ENCODE measurements at regions not wholly inside any gene's neighbourhood (a gene's known extent, or its start where the extent isn't known, plus 50 kb on each side); places are given as distances from the start of the nearest gene placed in this dataset.
"Not testable (repeated sequence)": the region's sequence is repeated elsewhere in the genome, so short reads cannot be mapped to it uniquely, and the experiment has no call there.

GRCh38 chr5:14054965-14055963, 87.9 kb upstream of the TRIO start:
- DNase-seq (ENCODE audit: low read depth in 4 of 4, low spot score in 1 of 4): no peak

GRCh38 chr5:14054111-14054854, 88.9 kb upstream of the TRIO start:
- no peak for DNase-seq (ENCODE audit: low read depth in 4 of 4, low spot score in 1 of 4)

GRCh38 chr5:14050821-14051220, 92.3 kb upstream of the TRIO start:
- no peak for DNase-seq (ENCODE audit: low read depth in 4 of 4, low spot score in 1 of 4)

- DNase-seq (ENCODE audit: low read depth in 4 of 4, low spot score in 1 of 4): no peak
Observed at GRCh38 chr5:14048434-14048833, 94.7 kb upstream of the TRIO start.

- DNase-seq (ENCODE audit: low read depth in 4 of 4, low spot score in 1 of 4): no peak
Observed at GRCh38 chr5:14041528-14042192, 97.2 kb upstream of the DNAH5 start.

- no peak for DNase-seq (ENCODE audit: low read depth in 4 of 4, low spot score in 1 of 4)
Observed at GRCh38 chr5:14040542-14040941, 96.1 kb upstream of the DNAH5 start.

GRCh38 chr5:14039576-14039975, 95.1 kb upstream of the DNAH5 start:
- DNase-seq (ENCODE audit: low read depth in 4 of 4, low spot score in 1 of 4): no peak

- no peak for DNase-seq (ENCODE audit: low read depth in 4 of 4, low spot score in 1 of 4)
Observed at GRCh38 chr5:14039063-14039462, 94.6 kb upstream of the DNAH5 start.

- no peak for DNase-seq (ENCODE audit: low read depth in 4 of 4, low spot score in 1 of 4)
Observed at GRCh38 chr5:14038341-14038959, 94.0 kb upstream of the DNAH5 start.

- no peak for DNase-seq (ENCODE audit: low read depth in 4 of 4, low spot score in 1 of 4)
Observed at GRCh38 chr5:14036947-14037346, 92.5 kb upstream of the DNAH5 start.

GRCh38 chr5:14036514-14036913, 92.0 kb upstream of the DNAH5 start:
- no peak for DNase-seq (ENCODE audit: low read depth in 4 of 4, low spot score in 1 of 4)

- DNase-seq (ENCODE audit: low read depth in 4 of 4, low spot score in 1 of 4): no peak
Observed at GRCh38 chr5:14035859-14036503, 91.5 kb upstream of the DNAH5 start.

GRCh38 chr5:14034963-14035362, 90.5 kb upstream of the DNAH5 start:
- DNase-seq (ENCODE audit: low read depth in 4 of 4, low spot score in 1 of 4): no peak

GRCh38 chr5:14032918-14033317, 88.4 kb upstream of the DNAH5 start:
- DNase-seq (ENCODE audit: low read depth in 4 of 4, low spot score in 1 of 4): no peak

GRCh38 chr5:14028938-14029584, 84.6 kb upstream of the DNAH5 start:
- DNase-seq (ENCODE audit: low read depth in 4 of 4, low spot score in 1 of 4): no peak

GRCh38 chr5:14028188-14028587, 83.7 kb upstream of the DNAH5 start:
- no peak for DNase-seq (ENCODE audit: low read depth in 4 of 4, low spot score in 1 of 4)

- DNase-seq (ENCODE audit: low read depth in 4 of 4, low spot score in 1 of 4): no peak
Observed at GRCh38 chr5:14025569-14026286, 81.2 kb upstream of the DNAH5 start.

- DNase-seq (ENCODE audit: low read depth in 4 of 4, low spot score in 1 of 4): no peak
Observed at GRCh38 chr5:14022971-14023370, 78.5 kb upstream of the DNAH5 start.

- not testable (repeated sequence) for DNase-seq (ENCODE audit: low read depth in 4 of 4, low spot score in 1 of 4)
Observed at GRCh38 chr5:14020944-14021343, 76.5 kb upstream of the DNAH5 start.

Data from stimulated activated CD4-positive, alpha-beta T cell treated with anti-CD3 and anti-CD28 coated beads, Interleukin-1b, Interleukin-23, amount 100 ng/mL, for 24 hours (primary cell).